Endothelial cell of umbilical vein (primary cell): ENCODE measurements at regions not wholly inside any gene's neighbourhood (a gene's known extent, or its start where the extent isn't known, plus 50 kb on each side); places are given as distances from the start of the nearest gene placed in this dataset.

Experiments used
- MAX ChIP-seq: IDR thresholded peaks from 2 replicates; pipeline ENCODE4 v1.6.1; 2011; ENCODE audit not compliant: insufficient read depth, insufficient read length
- POLR2A ChIP-seq: IDR thresholded peaks from 2 replicates; pipeline ENCODE4 v1.6.1; 2012; ENCODE audit warnings: low read depth, mild to moderate bottlenecking, control low read depth, low read length
- POLR2AphosphoS5 ChIP-seq: IDR thresholded peaks from 2 replicates; pipeline ENCODE4 v1.6.1; 2012; ENCODE audit warnings: low read depth, mild to moderate bottlenecking, control low read depth, low read length, moderate library complexity; ENCODE audit not compliant: insufficient read depth
- TF ChIP-seq, protein P1 (sequence below), 2 donors: IDR thresholded peaks; 1 replicate in 1 of 2; 2 replicates in 1 of 2; pipeline ENCODE4 v1.5.1; 2011; ENCODE audit warnings: low read length in 2 of 2, mild to moderate bottlenecking in 2 of 2, moderate library complexity in 2 of 2, control low read depth in 1 of 2, inconsistent platforms in 1 of 2, low read depth in 1 of 2; ENCODE audit not compliant: insufficient read depth in 1 of 2; ENCODE audit errors: extremely low read depth in 1 of 2

- TF ChIP-seq, protein P1, sequence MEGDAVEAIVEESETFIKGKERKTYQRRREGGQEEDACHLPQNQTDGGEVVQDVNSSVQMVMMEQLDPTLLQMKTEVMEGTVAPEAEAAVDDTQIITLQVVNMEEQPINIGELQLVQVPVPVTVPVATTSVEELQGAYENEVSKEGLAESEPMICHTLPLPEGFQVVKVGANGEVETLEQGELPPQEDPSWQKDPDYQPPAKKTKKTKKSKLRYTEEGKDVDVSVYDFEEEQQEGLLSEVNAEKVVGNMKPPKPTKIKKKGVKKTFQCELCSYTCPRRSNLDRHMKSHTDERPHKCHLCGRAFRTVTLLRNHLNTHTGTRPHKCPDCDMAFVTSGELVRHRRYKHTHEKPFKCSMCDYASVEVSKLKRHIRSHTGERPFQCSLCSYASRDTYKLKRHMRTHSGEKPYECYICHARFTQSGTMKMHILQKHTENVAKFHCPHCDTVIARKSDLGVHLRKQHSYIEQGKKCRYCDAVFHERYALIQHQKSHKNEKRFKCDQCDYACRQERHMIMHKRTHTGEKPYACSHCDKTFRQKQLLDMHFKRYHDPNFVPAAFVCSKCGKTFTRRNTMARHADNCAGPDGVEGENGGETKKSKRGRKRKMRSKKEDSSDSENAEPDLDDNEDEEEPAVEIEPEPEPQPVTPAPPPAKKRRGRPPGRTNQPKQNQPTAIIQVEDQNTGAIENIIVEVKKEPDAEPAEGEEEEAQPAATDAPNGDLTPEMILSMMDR (IDR thresholded peaks at IDR 0.05; ENCODE audit: extremely low read depth in 1 of 2, insufficient read depth in 1 of 2, low read depth in 1 of 2, low read length in 2 of 2), result no peak
- TF ChIP-seq POLR2A, result no peak
- no peak for TF ChIP-seq MAX
- no peak for TF ChIP-seq POLR2AphosphoS5
Measured at GRCh38 chr2:167712275-167712674, 535.1 kb downstream of the STK39 start.
